ENCODE measurements at regions not wholly inside any gene's neighbourhood (a gene's known extent, or its start where the extent isn't known, plus 50 kb on each side); places are given as distances from the start of the nearest gene placed in this dataset.
"Not testable (repeated sequence)": the region's sequence is repeated elsewhere in the genome, so short reads cannot be mapped to it uniquely, and the experiment has no call there.

GRCh38 chr7:124261710-124262109 lies 228.8 kb upstream of the TMEM229A start:
- Histone ChIP-seq H3K4me2 (ENCODE audit: low read length) (no peak overlapping the region), H3K9ac (ENCODE audit: low read depth, low read length) (no peak overlapping the region), H3K36me3 (ENCODE audit: insufficient read depth, low read length) (no peaks in the 10 kb centered on the region), H3K9me3 (replicated peaks; ENCODE audit: low read length) (no peaks in the 10 kb centered on the region), H3K27me3 (ENCODE audit: control insufficient read depth, insufficient read depth, low read length) (no peaks in the 10 kb centered on the region), H3K4me1 (ENCODE audit: control insufficient read depth, insufficient read depth, low read length) (no peaks in the 10 kb centered on the region), H3K4me3 (ENCODE audit: low read length) (no peak overlapping the region)

GRCh38 chr7:124257638-124258308 lies 224.9 kb upstream of the TMEM229A start:
- Histone ChIP-seq H3K4me1 (ENCODE audit: control insufficient read depth, insufficient read depth, low read length) (no peaks in the 10 kb centered on the region), H3K4me2 (ENCODE audit: low read length) (no peak overlapping the region), H3K4me3 (ENCODE audit: low read length) (no peak overlapping the region), H3K9ac (ENCODE audit: low read depth, low read length) (no peak overlapping the region), H3K9me3 (replicated peaks; ENCODE audit: low read length) (no peaks in the 10 kb centered on the region), H3K27me3 (ENCODE audit: control insufficient read depth, insufficient read depth, low read length) (no peaks in the 10 kb centered on the region), H3K36me3 (ENCODE audit: insufficient read depth, low read length) (no peaks in the 10 kb centered on the region)

- Histone ChIP-seq H3K4me3 (ENCODE audit: low read length) (no peak overlapping the region), H3K36me3 (ENCODE audit: insufficient read depth, low read length) (no peaks in the 10 kb centered on the region), H3K27me3 (ENCODE audit: control insufficient read depth, insufficient read depth, low read length) (no peaks in the 10 kb centered on the region), H3K4me2 (ENCODE audit: low read length) (no peak overlapping the region), H3K9me3 (replicated peaks; ENCODE audit: low read length) (no peaks in the 10 kb centered on the region), H3K4me1 (ENCODE audit: control insufficient read depth, insufficient read depth, low read length) (no peaks in the 10 kb centered on the region), H3K9ac (ENCODE audit: low read depth, low read length) (no peak overlapping the region)
Observed at GRCh38 chr7:124255041-124255655, 222.3 kb upstream of the TMEM229A start.

- Histone ChIP-seq H3K27me3 (ENCODE audit: control insufficient read depth, insufficient read depth, low read length) (no peaks in the 10 kb centered on the region), H3K36me3 (ENCODE audit: insufficient read depth, low read length) (no peaks in the 10 kb centered on the region), H3K9me3 (replicated peaks; ENCODE audit: low read length) (no peaks in the 10 kb centered on the region), H3K9ac (ENCODE audit: low read depth, low read length) (no peak overlapping the region), H3K4me1 (ENCODE audit: control insufficient read depth, insufficient read depth, low read length) (no peaks in the 10 kb centered on the region), H3K4me2 (ENCODE audit: low read length) (no peak overlapping the region), H3K4me3 (ENCODE audit: low read length) (no peak overlapping the region)
Observed at GRCh38 chr7:124254396-124254795, 221.5 kb upstream of the TMEM229A start.

GRCh38 chr7:124251636-124252035 lies 218.8 kb upstream of the TMEM229A start:
- H3K9me3 ChIP-seq (replicated peaks; ENCODE audit: low read length): no peaks in the 10 kb centered on the region
- H3K4me1 ChIP-seq (ENCODE audit: control insufficient read depth, insufficient read depth, low read length): no peaks in the 10 kb centered on the region
- no peak overlapping the region for H3K4me3 ChIP-seq (ENCODE audit: low read length)
- H3K4me2 ChIP-seq (ENCODE audit: low read length): no peak overlapping the region
- H3K9ac ChIP-seq (ENCODE audit: low read depth, low read length): no peak overlapping the region
- H3K36me3 ChIP-seq (ENCODE audit: insufficient read depth, low read length): no peaks in the 10 kb centered on the region
- H3K27me3 ChIP-seq (ENCODE audit: control insufficient read depth, insufficient read depth, low read length): no peaks in the 10 kb centered on the region

- H3K4me1 ChIP-seq (ENCODE audit: control insufficient read depth, insufficient read depth, low read length): peaks cover 2% of the 10 kb centered on the region
Observed at GRCh38 chr7:124250297-124251034, 217.6 kb upstream of the TMEM229A start.

GRCh38 chr7:124247691-124248090 lies 214.8 kb upstream of the TMEM229A start:
- no peak overlapping the region for H3K9ac ChIP-seq (ENCODE audit: low read depth, low read length)
- H3K4me2 ChIP-seq (ENCODE audit: low read length): no peak overlapping the region
- no peaks in the 10 kb centered on the region for H3K27me3 ChIP-seq (ENCODE audit: control insufficient read depth, insufficient read depth, low read length)
- peaks cover 2% of the 10 kb centered on the region for H3K4me1 ChIP-seq (ENCODE audit: control insufficient read depth, insufficient read depth, low read length)
- H3K36me3 ChIP-seq (ENCODE audit: insufficient read depth, low read length): no peaks in the 10 kb centered on the region
- H3K9me3 ChIP-seq (replicated peaks; ENCODE audit: low read length): no peaks in the 10 kb centered on the region
- no peak overlapping the region for H3K4me3 ChIP-seq (ENCODE audit: low read length)

More at GRCh38 chr7:124250297-124251034, 217.6 kb upstream of the TMEM229A start:
- Histone ChIP-seq H3K4me3 (ENCODE audit: low read length) (no peak overlapping the region), H3K27me3 (ENCODE audit: control insufficient read depth, insufficient read depth, low read length) (no peaks in the 10 kb centered on the region), H3K9me3 (replicated peaks; ENCODE audit: low read length) (no peaks in the 10 kb centered on the region), H3K36me3 (ENCODE audit: insufficient read depth, low read length) (no peaks in the 10 kb centered on the region), H3K9ac (ENCODE audit: low read depth, low read length) (no peak overlapping the region), H3K4me2 (ENCODE audit: low read length) (peak overlapping the region; percentile 20)

- H3K9ac ChIP-seq (ENCODE audit: low read depth, low read length): no peak overlapping the region
- no peaks in the 10 kb centered on the region for H3K36me3 ChIP-seq (ENCODE audit: insufficient read depth, low read length)
- H3K9me3 ChIP-seq (replicated peaks; ENCODE audit: low read length): no peaks in the 10 kb centered on the region
- no peaks in the 10 kb centered on the region for H3K27me3 ChIP-seq (ENCODE audit: control insufficient read depth, insufficient read depth, low read length)
- H3K4me1 ChIP-seq (ENCODE audit: control insufficient read depth, insufficient read depth, low read length): peaks cover 2% of the 10 kb centered on the region
- H3K4me2 ChIP-seq (ENCODE audit: low read length): no peak overlapping the region
- no peak overlapping the region for H3K4me3 ChIP-seq (ENCODE audit: low read length)
Observed at GRCh38 chr7:124246262-124246863, 213.5 kb upstream of the TMEM229A start.

- not testable (repeated sequence) for H3K9ac ChIP-seq (ENCODE audit: low read depth, low read length); H3K27me3 ChIP-seq (ENCODE audit: control insufficient read depth, insufficient read depth, low read length); H3K4me1 ChIP-seq (ENCODE audit: control insufficient read depth, insufficient read depth, low read length)
Observed at GRCh38 chr7:124244469-124244868, 211.6 kb upstream of the TMEM229A start.

GRCh38 chr7:124219681-124220080 lies 186.8 kb upstream of the TMEM229A start:
- Histone ChIP-seq H3K9me3 (replicated peaks; ENCODE audit: low read length) (no peaks in the 10 kb centered on the region), H3K36me3 (ENCODE audit: insufficient read depth, low read length) (no peaks in the 10 kb centered on the region), H3K27me3 (ENCODE audit: control insufficient read depth, insufficient read depth, low read length) (no peaks in the 10 kb centered on the region), H3K4me2 (ENCODE audit: low read length) (no peak overlapping the region), H3K4me1 (ENCODE audit: control insufficient read depth, insufficient read depth, low read length) (no peaks in the 10 kb centered on the region), H3K9ac (ENCODE audit: low read depth, low read length) (no peak overlapping the region), H3K4me3 (ENCODE audit: low read length) (no peak overlapping the region)

More at GRCh38 chr7:124244469-124244868, 211.6 kb upstream of the TMEM229A start:
- H3K4me3 ChIP-seq (ENCODE audit: low read length); H3K9me3 ChIP-seq (replicated peaks; ENCODE audit: low read length); H3K4me2 ChIP-seq (ENCODE audit: low read length); H3K36me3 ChIP-seq (ENCODE audit: insufficient read depth, low read length): not testable (repeated sequence)

GRCh38 chr7:124208642-124209041 lies 175.8 kb upstream of the TMEM229A start:
- H3K9me3 ChIP-seq (replicated peaks; ENCODE audit: low read length): no peaks in the 10 kb centered on the region
- no peaks in the 10 kb centered on the region for H3K36me3 ChIP-seq (ENCODE audit: insufficient read depth, low read length)
- no peaks in the 10 kb centered on the region for H3K27me3 ChIP-seq (ENCODE audit: control insufficient read depth, insufficient read depth, low read length)
- no peak overlapping the region for H3K4me3 ChIP-seq (ENCODE audit: low read length)
- H3K9ac ChIP-seq (ENCODE audit: low read depth, low read length): no peak overlapping the region
- no peaks in the 10 kb centered on the region for H3K4me1 ChIP-seq (ENCODE audit: control insufficient read depth, insufficient read depth, low read length)
- no peak overlapping the region for H3K4me2 ChIP-seq (ENCODE audit: low read length)

Data from skeletal muscle satellite cell (primary cell).